ENCODE measurements at regions not wholly inside any gene's neighbourhood (a gene's known extent, or its start where the extent isn't known, plus 50 kb on each side); places are given as distances from the start of the nearest gene placed in this dataset.

DNA sequence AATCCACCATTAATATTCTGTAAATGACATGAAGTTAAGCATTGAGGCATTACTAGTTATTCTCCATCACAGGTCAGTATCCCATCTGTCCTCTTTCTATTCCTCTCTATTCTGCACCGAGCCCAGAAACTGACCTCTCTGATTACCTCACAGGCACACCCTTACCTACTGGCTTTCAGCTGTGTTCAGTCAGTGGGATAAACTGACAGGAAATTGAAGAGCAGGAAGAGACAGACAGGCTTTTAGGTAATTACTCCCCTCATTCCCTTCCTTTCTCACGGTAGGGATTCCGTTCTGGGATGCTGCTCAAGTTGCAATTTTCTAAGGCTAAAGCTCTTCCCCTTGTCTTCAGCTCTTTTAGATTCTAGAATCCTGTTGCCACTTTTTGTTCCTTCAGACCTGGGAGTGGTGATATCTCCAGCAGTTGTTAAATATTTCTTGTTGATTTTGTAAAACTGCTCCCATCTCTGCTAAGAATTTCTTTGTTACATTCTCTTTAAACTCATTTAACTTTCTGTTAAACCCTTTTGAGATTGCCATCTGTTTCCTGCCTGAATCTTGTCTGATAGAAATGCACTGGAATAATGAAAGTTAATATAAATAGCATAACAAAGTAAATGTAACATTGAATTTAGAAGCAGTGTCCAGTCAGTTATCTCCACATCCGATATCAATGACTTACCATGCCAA is 1063.4 kb downstream of the PLA2G4A start:
- no peak for TF ChIP-seq EZH2 (IDR thresholded peaks at IDR 0.05; ENCODE audit: insufficient read depth, poor library complexity, severe bottlenecking)
- no peak for TF ChIP-seq EZH2phosphoT487 (IDR thresholded peaks at IDR 0.05; ENCODE audit: insufficient read depth, low read depth)
